SK-MEL-5 (cell line): ENCODE measurements at regions not wholly inside any gene's neighbourhood (a gene's known extent, or its start where the extent isn't known, plus 50 kb on each side); places are given as distances from the start of the nearest gene placed in this dataset.
"Not testable (repeated sequence)": the region's sequence is repeated elsewhere in the genome, so short reads cannot be mapped to it uniquely, and the experiment has no call there.

ENCODE experiments used
- DNase-seq: peaks from one replicate; pipeline ENCODE4 v3.0.0-alpha.2; 2016; ENCODE audit warnings: low read depth, low spot score
- in situ Hi-C: cut with HindIII; loops from 2 replicates; pipeline ENCODE4 v1.10.0; 2016; ENCODE audit warnings: low sequenced_read_pairs, high pct_unique_total_duplicates, low pct_unique_long_range_greater_than_20kb

GRCh38 chr1:136344-136932, 315.0 kb downstream of the OR4F29 start:
- in situ Hi-C loops, DNase-seq: not testable (repeated sequence)

GRCh38 chr1:134936-135335, 316.5 kb downstream of the OR4F29 start:
- in situ Hi-C loops, DNase-seq: not testable (repeated sequence)

- in situ Hi-C loops, DNase-seq: not testable (repeated sequence)
These were observed 333.0 kb downstream of the OR4F29 start for GRCh38 chr1:118440-118839.

- DNase-seq, in situ Hi-C loops: not testable (repeated sequence)
These were observed 335.9 kb downstream of the OR4F29 start for GRCh38 chr1:115534-115933.

- DNase-seq, in situ Hi-C loops: not testable (repeated sequence)
These were observed 346.7 kb downstream of the OR4F29 start for GRCh38 chr1:104776-105175.

GRCh38 chr1:99481-99880, 352.0 kb downstream of the OR4F29 start:
- DNase-seq, in situ Hi-C loops: not testable (repeated sequence)

GRCh38 chr1:98811-99210, 352.7 kb downstream of the OR4F29 start:
- DNase-seq, in situ Hi-C loops: not testable (repeated sequence)

GRCh38 chr1:91279-91678, 360.2 kb downstream of the OR4F29 start:
- in situ Hi-C loops, DNase-seq: not testable (repeated sequence)

- DNase-seq, in situ Hi-C loops: not testable (repeated sequence)
These were observed 363.4 kb downstream of the OR4F29 start for GRCh38 chr1:88110-88509.

GRCh38 chr1:79152-79551, 372.3 kb downstream of the OR4F29 start:
- DNase-seq, result not testable (repeated sequence)

GRCh38 chr1:65119-65518, 386.4 kb downstream of the OR4F29 start, which contains the start of gene OR4F5:
OR4F5 (plus strand) TSS chr1:65419.
- DNase-seq, in situ Hi-C loops: not testable (repeated sequence)

More at GRCh38 chr1:79152-79551, 372.3 kb downstream of the OR4F29 start:
- in situ Hi-C loops, result not testable (repeated sequence)

GRCh38 chr1:56014-56531, 395.4 kb downstream of the OR4F29 start:
- in situ Hi-C loops, DNase-seq: not testable (repeated sequence)

- DNase-seq, in situ Hi-C loops: not testable (repeated sequence)
These were observed 398.3 kb downstream of the OR4F29 start for GRCh38 chr1:53182-53581.

- DNase-seq, in situ Hi-C loops: not testable (repeated sequence)
These were observed 409.5 kb downstream of the OR4F29 start for GRCh38 chr1:41965-42466.

GRCh38 chr1:41197-41596, 410.3 kb downstream of the OR4F29 start:
- in situ Hi-C loops, DNase-seq: not testable (repeated sequence)

- DNase-seq, in situ Hi-C loops: not testable (repeated sequence)
These were observed 422.3 kb downstream of the OR4F29 start for GRCh38 chr1:29183-29582.

- in situ Hi-C loops, DNase-seq: not testable (repeated sequence)
These were observed 434.2 kb downstream of the OR4F29 start for GRCh38 chr1:17298-17697.

- DNase-seq, in situ Hi-C loops: not testable (repeated sequence)
These were observed 435.5 kb downstream of the OR4F29 start for GRCh38 chr1:16025-16424.
